Lung (tissue), 11 donors: ENCODE measurements at regions not wholly inside any gene's neighbourhood (a gene's known extent, or its start where the extent isn't known, plus 50 kb on each side); places are given as distances from the start of the nearest gene placed in this dataset.
A peak's percentile ranks its signal among the peaks of the same experiment; 100 is the strongest.

Source experiments
- ATAC-seq: fragments of 200-7000 bp; cut with Tn5 transposase; one replicate; pipeline ENCODE4 v1.9.1; 2020; ENCODE audit warnings: moderate number of reproducible peaks; ENCODE audit not compliant: insufficient read depth, low FRiP score
- DNase-seq, 3 donors: peaks; one replicate each; pipeline ENCODE4 v3.0.0-alpha.2; 2013 to 2017
- H3K27ac ChIP-seq, 2 donors: one replicate each; pipeline ENCODE4 v1.5.1; 2013; ENCODE audit warnings: mild to moderate bottlenecking in 2 of 2, moderate library complexity in 2 of 2, control low read depth in 1 of 2, inconsistent platforms in 1 of 2, low read depth in 1 of 2, low read length in 1 of 2
- H3K27me3 ChIP-seq, 3 donors: one replicate each; pipeline ENCODE4 v1.5.1; 2013; ENCODE audit warnings: low read length in 2 of 3; ENCODE audit not compliant: control insufficient read depth in 3 of 3, insufficient read depth in 3 of 3
- H3K36me3 ChIP-seq, 4 donors: one replicate each; pipeline ENCODE4 v1.5.1; 2013; ENCODE audit warnings: low read length in 4 of 4, mild to moderate bottlenecking in 1 of 4, moderate library complexity in 1 of 4; ENCODE audit not compliant: control insufficient read depth in 4 of 4, insufficient read depth in 4 of 4
- H3K4me1 ChIP-seq, 5 donors: one replicate each; pipeline ENCODE4 v1.5.1; 2013; ENCODE audit warnings: low read length in 5 of 5, mild to moderate bottlenecking in 2 of 5, moderate library complexity in 1 of 5; ENCODE audit not compliant: control insufficient read depth in 5 of 5, insufficient read depth in 5 of 5
- H3K4me3 ChIP-seq: one replicate; pipeline ENCODE4 v1.5.1; 2013; ENCODE audit warnings: mild to moderate bottlenecking, control low read depth, moderate library complexity
- H3K9ac ChIP-seq, 2 donors: one replicate each; pipeline ENCODE4 v1.5.1; 2013; ENCODE audit warnings: low read length in 2 of 2, control low read depth in 1 of 2; ENCODE audit not compliant: insufficient read depth in 1 of 2
- H3K9me3 ChIP-seq, 4 donors: one replicate each; pipeline ENCODE4 v1.5.1; 2013; ENCODE audit warnings: low read length in 3 of 4, mild to moderate bottlenecking in 1 of 4, moderate library complexity in 1 of 4; ENCODE audit not compliant: control insufficient read depth in 4 of 4, insufficient read depth in 3 of 4
- CTCF ChIP-seq: IDR thresholded peaks from 2 replicates; pipeline ENCODE4 v1.5.1; 2012; ENCODE audit warnings: mild to moderate bottlenecking; ENCODE audit errors: control extremely low read depth, extremely low read depth
- WGBS, 2 donors: extraction: QIAGEN DNeasy Blood & Tissue Kit; methylation state at CpG; one replicate each; pipeline ENCODE4 v1.1.7; 2013; 5-methylcytosine and 5-hydroxymethylcytosine counted together
- donor health status: control.
- donor health status: control.
- donor health status: Bipolar disorder and iron deficiency.
- donor health status: healthy.
- donor health status: DM: yes; HTN: yes; CAD: no.

GRCh38 chr7:84781838-84782237 is 405.0 kb downstream of the SEMA3D start:
- Histone ChIP-seq H3K9ac (no peak overlapping the region), H3K4me1 (peaks cover 0 to 13% (median 4%) of the 10 kb centered on the region in 5 donors), H3K4me3 (no peak overlapping the region), H3K27me3 (no peaks in the 10 kb centered on the region), H3K9me3 (no peaks in the 10 kb centered on the region), H3K36me3 (no peaks in the 10 kb centered on the region), H3K27ac (no peak overlapping the region)
- no peak for TF ChIP-seq CTCF
- DNase-seq (no peak), ATAC-seq (no peak)
- 92 to 96% methylated on average over 2 of the region's 2 CpGs for WGBS, 2 donors

DNA sequence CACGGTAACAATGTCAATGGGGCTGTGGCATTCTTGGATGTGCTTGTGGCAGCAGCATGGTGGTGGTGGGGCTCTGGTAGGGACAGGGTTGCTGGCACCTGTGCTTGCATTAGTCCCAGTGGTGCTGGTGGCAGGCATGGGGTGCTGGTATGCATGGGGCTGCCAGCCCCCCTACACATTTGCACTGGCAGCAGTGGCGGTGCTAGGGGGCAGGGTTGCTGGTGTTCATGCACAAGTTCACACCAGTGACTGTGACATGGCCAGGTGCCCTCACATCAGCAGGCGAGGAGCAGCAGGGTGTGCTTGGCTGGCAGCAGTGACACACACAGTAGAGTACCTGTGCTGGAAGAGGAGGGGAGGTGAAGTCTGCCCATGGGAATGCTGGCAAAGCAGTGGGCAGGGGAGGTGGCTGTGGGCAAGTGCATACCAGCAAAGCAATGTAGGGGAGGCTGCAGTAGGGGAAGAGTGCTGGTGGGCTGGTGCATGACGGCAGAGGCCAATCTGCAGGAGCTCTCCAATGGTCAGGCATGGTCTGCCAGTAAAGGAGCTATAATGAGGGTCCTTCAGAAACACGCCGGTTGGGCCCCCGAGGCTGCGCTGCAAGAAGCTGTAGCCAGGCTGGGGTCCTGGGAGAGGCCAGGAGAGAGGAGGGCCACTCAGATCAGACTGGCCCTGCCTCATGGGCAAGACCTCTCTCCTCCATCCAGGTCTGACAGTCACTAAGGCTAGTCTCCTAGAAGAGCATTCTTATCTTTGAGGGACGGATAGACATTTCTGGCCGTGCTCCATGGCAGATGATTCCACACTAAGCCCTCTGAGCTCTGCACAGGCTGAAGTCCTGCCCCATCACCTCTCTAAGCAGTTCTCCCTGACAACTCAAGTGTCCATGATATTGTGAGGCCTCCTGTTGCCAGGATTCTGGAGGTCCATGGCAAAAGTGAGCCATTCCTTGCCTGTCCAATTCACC is 406.4 kb downstream of the SEMA3D start:
- no peak for TF ChIP-seq CTCF
- ATAC-seq (no peak), DNase-seq (no peak)
- no peak overlapping the region for H3K9ac ChIP-seq
- no peaks in the 10 kb centered on the region for H3K27me3 ChIP-seq
- H3K27ac ChIP-seq, result no peak overlapping the region
- no peaks in the 10 kb centered on the region for H3K9me3 ChIP-seq
- no peaks in the 10 kb centered on the region for H3K36me3 ChIP-seq
- WGBS, 2 donors, result 94 to 96% methylated on average over 10 of the region's 10 CpGs
- H3K4me1 ChIP-seq, result peaks cover 0 to 13% (median 4%) of the 10 kb centered on the region in 5 donors
- no peak overlapping the region for H3K4me3 ChIP-seq

GRCh38 chr7:84757761-84758160 is 429.1 kb downstream of the SEMA3D start:
- ATAC-seq, result no peak
- Histone ChIP-seq H3K36me3 (no peaks in the 10 kb centered on the region), H3K9ac (no peak overlapping the region), H3K27ac (no peak overlapping the region), H3K27me3 (no peaks in the 10 kb centered on the region), H3K4me3 (no peak overlapping the region), H3K4me1 (no peaks in the 10 kb centered on the region), H3K9me3 (no peaks in the 10 kb centered on the region)
- WGBS, 2 donors, result 87 to 88% methylated on average over 4 of the region's 4 CpGs
- DNase-seq, result peak in 1 of 3 donors; percentile 5
- TF ChIP-seq CTCF, result no peak
